ENCODE measurements at regions not wholly inside any gene's neighbourhood (a gene's known extent, or its start where the extent isn't known, plus 50 kb on each side); places are given as distances from the start of the nearest gene placed in this dataset.
"Not testable (repeated sequence)": the region's sequence is repeated elsewhere in the genome, so short reads cannot be mapped to it uniquely, and the experiment has no call there.

DNA sequence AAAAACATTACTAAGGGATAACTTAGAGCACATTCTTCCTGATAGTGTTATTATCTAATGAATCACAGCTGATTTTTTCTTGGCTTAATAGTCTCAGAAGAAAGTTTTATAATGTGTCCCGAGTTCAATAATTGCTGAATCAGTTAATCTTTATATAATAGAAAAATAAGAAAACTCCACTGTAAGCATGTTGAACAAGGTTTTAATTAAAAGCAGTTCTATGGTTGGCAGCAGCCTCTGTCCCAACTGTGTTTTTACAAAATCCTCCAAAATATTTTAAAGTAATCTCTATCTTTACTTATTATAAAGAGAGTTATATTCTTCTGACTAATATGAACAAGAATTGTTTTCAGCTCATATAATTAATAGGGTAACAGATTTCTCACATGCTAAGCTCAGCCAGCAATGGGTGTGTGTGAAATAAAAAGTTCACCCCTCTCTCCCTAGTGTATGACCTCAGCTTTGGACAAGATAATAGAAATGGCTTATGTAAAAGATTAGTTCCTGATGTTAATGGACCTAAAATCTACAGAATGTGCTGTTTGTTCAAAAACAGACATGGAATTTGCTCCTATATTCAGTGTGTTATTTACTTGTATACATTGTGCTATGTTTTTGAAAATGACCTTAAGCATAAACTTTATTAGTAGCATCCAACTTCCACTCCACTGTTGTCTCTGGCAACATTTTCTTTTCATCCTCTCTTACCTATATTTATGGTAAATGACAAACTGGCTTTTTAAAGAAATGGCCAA, 67.1 kb upstream of the DCN start:
- intact Hi-C loops (cut with micrococcal nuclease), result no loop called here
- H3K27me3 Mint-ChIP-seq, result no peaks in the 10 kb centered on the region
- no peak overlapping the region for H3K27ac Mint-ChIP-seq
- no peaks in the 10 kb centered on the region for H3K9me3 Mint-ChIP-seq
- no peaks in the 10 kb centered on the region for H3K4me1 Mint-ChIP-seq (ENCODE audit: low read depth)
- no peak overlapping the region for H3K4me3 Mint-ChIP-seq
- no peaks in the 10 kb centered on the region for H3K36me3 Mint-ChIP-seq (ENCODE audit: low read depth)

DNA sequence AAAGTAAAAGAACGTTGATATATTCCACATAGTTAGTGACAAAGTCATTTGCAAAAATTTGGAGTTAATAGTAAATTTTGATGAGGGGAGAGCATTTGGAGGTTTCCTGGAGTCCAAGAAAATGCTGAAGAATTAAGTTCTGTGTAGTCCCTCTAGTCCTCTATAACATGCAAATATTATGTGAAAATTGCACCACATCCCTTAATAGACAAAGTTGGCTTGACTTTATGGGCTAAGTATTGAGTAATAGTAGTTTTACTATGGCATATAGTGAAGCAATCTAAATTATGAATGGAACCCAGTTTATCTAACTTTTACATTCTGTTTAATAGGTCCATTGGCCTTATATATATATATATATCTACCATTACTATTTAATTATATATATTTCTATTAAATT, 66.4 kb upstream of the DCN start:
- H3K9me3 Mint-ChIP-seq, result no peaks in the 10 kb centered on the region
- no peaks in the 10 kb centered on the region for H3K4me1 Mint-ChIP-seq (ENCODE audit: low read depth)
- H3K36me3 Mint-ChIP-seq (ENCODE audit: low read depth), result no peaks in the 10 kb centered on the region
- intact Hi-C loops (cut with micrococcal nuclease), result no loop called here
- H3K4me3 Mint-ChIP-seq, result no peak overlapping the region
- H3K27ac Mint-ChIP-seq, result no peak overlapping the region
- no peaks in the 10 kb centered on the region for H3K27me3 Mint-ChIP-seq

DNA sequence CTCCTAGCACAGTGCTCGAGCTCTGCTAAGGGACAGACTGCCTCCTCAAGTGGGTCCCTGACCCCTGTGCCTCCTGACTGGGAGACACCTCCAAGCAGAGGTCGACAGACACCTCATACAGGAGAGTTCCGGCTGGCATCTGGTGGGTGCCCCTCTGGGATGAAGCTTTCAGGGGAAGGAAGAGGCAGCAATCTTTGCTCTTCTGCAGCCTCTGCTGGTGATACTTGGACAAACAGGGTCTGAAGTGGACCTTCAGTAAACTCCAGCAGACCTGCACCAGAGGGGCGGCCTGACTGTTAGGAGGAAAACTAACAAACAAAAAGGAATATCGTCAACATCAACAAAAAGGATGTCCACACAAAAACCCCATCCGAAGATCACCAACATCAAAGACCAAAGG, 60.6 kb upstream of the DCN start:
- H3K27ac Mint-ChIP-seq; H3K36me3 Mint-ChIP-seq (ENCODE audit: low read depth); intact Hi-C loops (cut with micrococcal nuclease); H3K4me3 Mint-ChIP-seq; H3K9me3 Mint-ChIP-seq; H3K4me1 Mint-ChIP-seq (ENCODE audit: low read depth); H3K27me3 Mint-ChIP-seq: not testable (repeated sequence)

DNA sequence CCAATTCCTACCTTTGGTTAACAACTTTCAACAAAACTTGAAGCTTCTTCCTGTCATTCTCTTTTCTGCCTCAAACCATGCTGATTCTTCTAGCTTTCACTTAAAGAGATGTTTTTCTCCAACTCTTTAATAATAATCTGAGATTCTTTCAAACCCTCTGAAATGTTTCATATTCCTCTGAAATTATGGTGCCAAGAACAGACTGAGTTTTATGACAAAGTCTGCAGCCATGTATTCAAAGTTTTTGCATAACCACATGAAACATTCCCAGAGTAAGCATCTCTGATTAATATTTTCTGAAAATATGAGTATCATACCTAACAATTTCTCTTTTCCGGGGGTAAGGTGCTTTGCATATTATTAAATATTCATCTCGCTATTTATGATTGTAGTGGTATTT, 59.1 kb upstream of the DCN start:
- Mint-ChIP-seq H3K9me3 (no peaks in the 10 kb centered on the region), H3K27ac (no peak overlapping the region), H3K4me1 (ENCODE audit: low read depth) (no peaks in the 10 kb centered on the region), H3K36me3 (ENCODE audit: low read depth) (no peaks in the 10 kb centered on the region), H3K27me3 (no peaks in the 10 kb centered on the region), H3K4me3 (no peak overlapping the region)
- intact Hi-C loops (cut with micrococcal nuclease), result no loop called here

DNA sequence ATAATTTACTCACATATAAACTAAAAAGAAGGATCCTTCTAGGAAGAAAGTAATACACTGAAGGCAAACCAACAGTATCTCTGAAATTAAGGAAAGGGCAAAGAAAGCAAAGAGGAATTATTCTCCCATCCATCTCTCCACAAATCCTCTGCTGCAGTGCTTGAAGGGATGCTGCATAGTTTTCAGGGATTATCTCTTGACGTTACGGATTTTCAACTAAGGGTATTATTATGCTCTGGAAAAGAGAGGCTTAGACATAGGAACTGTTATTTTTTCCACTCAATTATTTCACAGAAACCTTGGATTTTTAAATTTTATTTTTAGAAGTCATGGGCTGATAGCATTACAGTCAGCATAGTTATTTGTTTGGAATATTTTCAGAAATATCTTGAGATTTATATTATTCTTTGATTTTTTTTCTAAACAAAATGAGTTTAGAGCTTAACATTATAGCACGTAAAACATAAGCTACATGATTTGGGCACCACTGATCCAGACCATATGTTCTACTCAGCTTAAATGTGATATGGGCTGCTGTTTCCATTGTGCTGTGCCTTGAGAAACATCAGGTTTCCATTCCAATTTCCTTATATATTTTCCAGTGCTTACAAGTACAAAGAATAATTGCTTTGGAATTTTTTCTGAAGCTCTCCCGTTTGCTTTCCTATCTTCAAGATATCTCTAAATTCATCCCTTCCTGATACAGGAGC, 57.9 kb upstream of the DCN start:
- H3K4me3 Mint-ChIP-seq, result no peak overlapping the region
- H3K27ac Mint-ChIP-seq, result no peak overlapping the region
- no peaks in the 10 kb centered on the region for H3K36me3 Mint-ChIP-seq (ENCODE audit: low read depth)
- H3K27me3 Mint-ChIP-seq, result no peaks in the 10 kb centered on the region
- intact Hi-C loops (cut with micrococcal nuclease), result no loop called here
- no peaks in the 10 kb centered on the region for H3K9me3 Mint-ChIP-seq
- H3K4me1 Mint-ChIP-seq (ENCODE audit: low read depth), result no peaks in the 10 kb centered on the region

DNA sequence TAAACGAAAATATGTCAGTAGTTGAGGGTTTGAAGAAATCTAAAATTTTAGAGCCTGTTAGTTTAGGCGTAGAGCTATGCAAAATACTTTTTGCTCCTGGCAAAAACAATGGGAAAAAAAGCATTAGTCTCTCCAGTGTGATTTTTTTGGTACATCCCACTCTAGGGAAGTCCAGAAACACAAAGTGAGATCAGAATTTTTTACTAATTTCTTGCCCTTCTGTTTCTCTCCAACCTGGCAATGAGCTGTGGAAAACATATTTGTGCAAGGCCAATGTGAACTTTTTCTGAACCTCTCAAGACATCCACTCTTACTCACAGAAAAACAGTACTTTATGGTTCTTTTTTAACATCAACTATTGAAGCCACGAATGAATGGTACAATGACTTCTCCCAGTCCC, 56.9 kb upstream of the DCN start:
- no peaks in the 10 kb centered on the region for H3K27me3 Mint-ChIP-seq
- no peaks in the 10 kb centered on the region for H3K36me3 Mint-ChIP-seq (ENCODE audit: low read depth)
- no peak overlapping the region for H3K27ac Mint-ChIP-seq
- H3K9me3 Mint-ChIP-seq, result no peaks in the 10 kb centered on the region
- no peaks in the 10 kb centered on the region for H3K4me1 Mint-ChIP-seq (ENCODE audit: low read depth)
- H3K4me3 Mint-ChIP-seq, result no peak overlapping the region
- intact Hi-C loops (cut with micrococcal nuclease), result no loop called here
